Stimulated activated CD8-positive, alpha-beta memory T cell treated with anti-CD3 and anti-CD28 coated beads, Interleukin-12 subunit alpha, Interleukin-12 subunit beta, amount 100 ng/mL, for 1 hour (primary cell): ENCODE measurements at regions not wholly inside any gene's neighbourhood (a gene's known extent, or its start where the extent isn't known, plus 50 kb on each side); places are given as distances from the start of the nearest gene placed in this dataset.
"Not testable (repeated sequence)": the region's sequence is repeated elsewhere in the genome, so short reads cannot be mapped to it uniquely, and the experiment has no call there.

ENCODE experiments used
- DNase-seq: peaks from one replicate; pipeline ENCODE4 v3.0.0-alpha.2; 2020; ENCODE audit warnings: low read depth

GRCh38 chr2:224174990-224175389 is 135.9 kb upstream of the SERPINE2 start:
- no peak for DNase-seq

- DNase-seq, result no peak
Measured at GRCh38 chr2:224174521-224174920, 135.4 kb upstream of the SERPINE2 start.

- DNase-seq, result no peak
Measured at GRCh38 chr2:224173933-224174332, 134.8 kb upstream of the SERPINE2 start.

- DNase-seq, result no peak
Measured at GRCh38 chr2:224173210-224173609, 134.1 kb upstream of the SERPINE2 start.

- DNase-seq, result no peak
Measured at GRCh38 chr2:224171226-224171625, 132.1 kb upstream of the SERPINE2 start.

- DNase-seq, result no peak
Measured at GRCh38 chr2:224169847-224170246, 130.8 kb upstream of the SERPINE2 start.

- DNase-seq, result not testable (repeated sequence)
Measured at GRCh38 chr2:224167781-224168180, 128.7 kb upstream of the SERPINE2 start.

- no peak for DNase-seq
Measured at GRCh38 chr2:224166654-224167053, 127.6 kb upstream of the SERPINE2 start.

- no peak for DNase-seq
Measured at GRCh38 chr2:224165901-224166319, 126.8 kb upstream of the SERPINE2 start.

GRCh38 chr2:224163566-224164307 is 124.7 kb upstream of the SERPINE2 start:
- DNase-seq, result no peak

- DNase-seq, result no peak
Measured at GRCh38 chr2:224162122-224162521, 123.0 kb upstream of the SERPINE2 start.

GRCh38 chr2:224161712-224162111 is 122.6 kb upstream of the SERPINE2 start:
- no peak for DNase-seq

GRCh38 chr2:224160917-224161316 is 121.8 kb upstream of the SERPINE2 start:
- no peak for DNase-seq

GRCh38 chr2:224159345-224159928 is 120.4 kb upstream of the SERPINE2 start:
- DNase-seq, result no peak

- no peak for DNase-seq
Measured at GRCh38 chr2:224158831-224159230, 119.7 kb upstream of the SERPINE2 start.

GRCh38 chr2:224158061-224158460 is 119.0 kb upstream of the SERPINE2 start:
- DNase-seq, result no peak

- no peak for DNase-seq
Measured at GRCh38 chr2:224157655-224158054, 118.6 kb upstream of the SERPINE2 start.

- no peak for DNase-seq
Measured at GRCh38 chr2:224156436-224156835, 117.3 kb upstream of the SERPINE2 start.

GRCh38 chr2:224155896-224156295 is 116.8 kb upstream of the SERPINE2 start:
- DNase-seq, result no peak

- no peak for DNase-seq
Measured at GRCh38 chr2:224155371-224155770, 116.3 kb upstream of the SERPINE2 start.

GRCh38 chr2:224151680-224152310 is 112.7 kb upstream of the SERPINE2 start:
- DNase-seq, result no peak

- no peak for DNase-seq
Measured at GRCh38 chr2:224151161-224151560, 112.1 kb upstream of the SERPINE2 start.

- DNase-seq, result not testable (repeated sequence)
Measured at GRCh38 chr2:224148058-224148457, 109.0 kb upstream of the SERPINE2 start.
